ENCODE measurements at regions not wholly inside any gene's neighbourhood (a gene's known extent, or its start where the extent isn't known, plus 50 kb on each side); places are given as distances from the start of the nearest gene placed in this dataset.

- no peak for ATAC-seq
- intact Hi-C loops (cut with DNase I) = no loop called here
- no peaks in the 10 kb centered on the region for H3K4me1 ChIP-seq
- no peak overlapping the region for H3K27ac ChIP-seq
- H3K36me3 ChIP-seq = no peaks in the 10 kb centered on the region
- H3K27me3 ChIP-seq = peaks cover 0 to 8% (median 0%) of the 10 kb centered on the region in 9 donors
- DNase-seq = no peak
- H3K4me3 ChIP-seq = no peak overlapping the region
- WGBS, 4 donors = 42 to 51% (median 48%) methylated on average over 6 of the region's 6 CpGs
- H3K9me3 ChIP-seq = peaks cover 0 to 15% (median 0%) of the 10 kb centered on the region in 12 donors
- TF ChIP-seq CTCF (IDR thresholded peaks at IDR 0.05) (no peak), POLR2A (IDR thresholded peaks at IDR 0.05) (no peak)
Observed at GRCh38 chr7:67593794-67594193, 597.2 kb downstream of the TYW1 start.

- no peaks in the 10 kb centered on the region for H3K4me1 ChIP-seq
- TF ChIP-seq POLR2A (IDR thresholded peaks at IDR 0.05) = no peak
- no peak for TF ChIP-seq CTCF (IDR thresholded peaks at IDR 0.05)
- WGBS, 4 donors = 84 to 85% (median 84%) methylated on average over 14 to 15 of the region's 15 CpGs
- no peak overlapping the region for H3K4me3 ChIP-seq
- intact Hi-C loops (cut with DNase I) = no loop called here
- H3K9me3 ChIP-seq = peaks cover 0 to 4% (median 0%) of the 10 kb centered on the region in 12 donors
- DNase-seq (no peak), ATAC-seq (no peak)
- no peak overlapping the region for H3K27ac ChIP-seq
- H3K27me3 ChIP-seq = peaks cover 0 to 12% (median 0%) of the 10 kb centered on the region in 9 donors
- no peaks in the 10 kb centered on the region for H3K36me3 ChIP-seq
Observed at GRCh38 chr7:67595431-67596180, 599.0 kb downstream of the TYW1 start.

- Histone ChIP-seq H3K4me3 (no peak overlapping the region), H3K9me3 (no peaks in the 10 kb centered on the region), H3K27ac (no peak overlapping the region), H3K4me1 (no peaks in the 10 kb centered on the region), H3K36me3 (no peaks in the 10 kb centered on the region), H3K27me3 (peaks cover 0 to 18% (median 0%) of the 10 kb centered on the region in 9 donors)
- 79 to 87% (median 82%) methylated on average over 3 of the region's 3 CpGs for WGBS, 4 donors
- intact Hi-C loops (cut with DNase I) = no loop called here
- DNase-seq (no peak), ATAC-seq (no peak)
- TF ChIP-seq POLR2A (IDR thresholded peaks at IDR 0.05) = no peak
- no peak for TF ChIP-seq CTCF (IDR thresholded peaks at IDR 0.05)
Observed at GRCh38 chr7:67597161-67597560, 600.5 kb downstream of the TYW1 start.

- Histone ChIP-seq H3K4me1 (no peaks in the 10 kb centered on the region), H3K4me3 (no peak overlapping the region), H3K27ac (no peak overlapping the region), H3K27me3 (peaks cover 0 to 18% (median 0%) of the 10 kb centered on the region in 9 donors), H3K36me3 (no peaks in the 10 kb centered on the region), H3K9me3 (no peaks in the 10 kb centered on the region)
- DNase-seq (no peak), ATAC-seq (no peak)
- intact Hi-C loops (cut with DNase I) = no loop called here
- TF ChIP-seq CTCF (IDR thresholded peaks at IDR 0.05) (no peak), POLR2A (IDR thresholded peaks at IDR 0.05) (no peak)
Observed at GRCh38 chr7:67598469-67598868, 601.8 kb downstream of the TYW1 start.
